Choroid plexus epithelial cell (primary cell): ENCODE measurements at regions not wholly inside any gene's neighbourhood (a gene's known extent, or its start where the extent isn't known, plus 50 kb on each side); places are given as distances from the start of the nearest gene placed in this dataset.

Experiments
- DNase-seq: peaks from one replicate; pipeline ENCODE4 v3.0.0-alpha.2; 2010; ENCODE audit warnings: low read depth
- H3K4me3 ChIP-seq: 2 replicates; pipeline ENCODE4 v1.5.1; 2011; ENCODE audit warnings: low read depth, mild to moderate bottlenecking, control low read depth, low read length, moderate library complexity
- TF ChIP-seq, protein P1 (sequence below): conservative IDR thresholded peaks from 2 replicates; pipeline ENCODE4 v1.5.1; 2011; ENCODE audit warnings: low read depth, mild to moderate bottlenecking, control low read depth, inconsistent platforms, low read length, moderate library complexity

DNA sequence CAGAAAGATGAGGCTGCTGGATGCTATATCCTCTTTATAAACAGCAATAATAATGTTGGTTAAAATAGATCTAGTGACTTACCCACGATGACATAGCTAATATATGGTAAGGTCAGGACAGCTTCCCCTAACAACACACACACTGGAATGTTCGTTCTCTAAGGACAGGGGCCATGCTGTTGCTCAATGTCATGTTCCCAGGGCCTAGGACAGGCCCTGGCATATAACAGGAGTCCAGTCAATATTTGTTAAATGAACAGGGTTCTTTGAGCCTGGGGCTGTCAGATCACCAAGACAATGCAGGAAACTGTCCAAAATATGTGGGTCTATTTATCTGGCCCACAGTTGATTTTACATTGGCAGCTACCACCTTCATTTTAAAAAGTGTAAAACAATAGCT is 207.1 kb upstream of the MEX3C start:
- TF ChIP-seq, protein P1, sequence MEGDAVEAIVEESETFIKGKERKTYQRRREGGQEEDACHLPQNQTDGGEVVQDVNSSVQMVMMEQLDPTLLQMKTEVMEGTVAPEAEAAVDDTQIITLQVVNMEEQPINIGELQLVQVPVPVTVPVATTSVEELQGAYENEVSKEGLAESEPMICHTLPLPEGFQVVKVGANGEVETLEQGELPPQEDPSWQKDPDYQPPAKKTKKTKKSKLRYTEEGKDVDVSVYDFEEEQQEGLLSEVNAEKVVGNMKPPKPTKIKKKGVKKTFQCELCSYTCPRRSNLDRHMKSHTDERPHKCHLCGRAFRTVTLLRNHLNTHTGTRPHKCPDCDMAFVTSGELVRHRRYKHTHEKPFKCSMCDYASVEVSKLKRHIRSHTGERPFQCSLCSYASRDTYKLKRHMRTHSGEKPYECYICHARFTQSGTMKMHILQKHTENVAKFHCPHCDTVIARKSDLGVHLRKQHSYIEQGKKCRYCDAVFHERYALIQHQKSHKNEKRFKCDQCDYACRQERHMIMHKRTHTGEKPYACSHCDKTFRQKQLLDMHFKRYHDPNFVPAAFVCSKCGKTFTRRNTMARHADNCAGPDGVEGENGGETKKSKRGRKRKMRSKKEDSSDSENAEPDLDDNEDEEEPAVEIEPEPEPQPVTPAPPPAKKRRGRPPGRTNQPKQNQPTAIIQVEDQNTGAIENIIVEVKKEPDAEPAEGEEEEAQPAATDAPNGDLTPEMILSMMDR: no peak

DNA sequence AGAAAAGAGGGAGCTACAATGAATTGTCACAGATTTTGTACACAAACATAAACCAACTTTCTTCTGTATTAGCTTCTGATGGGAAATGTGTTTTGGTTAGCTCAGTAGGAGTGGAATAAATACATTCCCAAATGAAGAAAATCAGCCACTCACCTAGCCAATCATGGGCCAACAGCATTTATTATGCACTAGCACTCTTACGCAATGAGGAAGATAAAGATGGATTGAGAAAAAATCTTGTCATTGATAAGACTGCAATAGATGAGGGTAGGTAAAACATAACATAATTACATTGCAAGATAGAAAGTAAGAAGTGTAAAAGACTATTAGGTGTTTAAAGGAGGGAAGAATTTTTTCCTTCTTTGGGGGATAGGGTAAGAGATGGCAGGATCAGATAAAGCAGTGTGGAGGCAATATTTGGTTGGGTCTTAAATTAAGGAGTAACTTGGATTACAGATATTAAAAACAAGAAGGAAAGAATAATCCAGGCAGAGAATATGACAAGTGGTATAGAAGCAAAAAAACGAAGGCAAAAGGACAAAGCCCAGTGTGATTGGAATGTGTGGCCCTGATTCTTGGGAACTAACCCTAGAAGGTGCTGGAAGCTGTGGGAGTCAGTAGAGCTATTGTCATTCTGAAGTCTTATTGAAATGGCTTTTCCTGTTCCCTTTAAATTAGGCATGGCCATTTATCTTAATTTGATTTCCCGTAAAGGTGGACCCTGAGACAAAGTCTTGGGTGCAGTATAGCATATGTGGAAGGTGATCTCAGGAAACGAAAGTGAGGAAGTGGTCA is 208.4 kb upstream of the MEX3C start:
- TF ChIP-seq, protein P1: no peak
- no peak for DNase-seq
- no peak overlapping the region for H3K4me3 ChIP-seq

More for the DNA sequence above, 207.1 kb upstream of the MEX3C start:
- H3K4me3 ChIP-seq: no peak overlapping the region
- DNase-seq: no peak

DNA sequence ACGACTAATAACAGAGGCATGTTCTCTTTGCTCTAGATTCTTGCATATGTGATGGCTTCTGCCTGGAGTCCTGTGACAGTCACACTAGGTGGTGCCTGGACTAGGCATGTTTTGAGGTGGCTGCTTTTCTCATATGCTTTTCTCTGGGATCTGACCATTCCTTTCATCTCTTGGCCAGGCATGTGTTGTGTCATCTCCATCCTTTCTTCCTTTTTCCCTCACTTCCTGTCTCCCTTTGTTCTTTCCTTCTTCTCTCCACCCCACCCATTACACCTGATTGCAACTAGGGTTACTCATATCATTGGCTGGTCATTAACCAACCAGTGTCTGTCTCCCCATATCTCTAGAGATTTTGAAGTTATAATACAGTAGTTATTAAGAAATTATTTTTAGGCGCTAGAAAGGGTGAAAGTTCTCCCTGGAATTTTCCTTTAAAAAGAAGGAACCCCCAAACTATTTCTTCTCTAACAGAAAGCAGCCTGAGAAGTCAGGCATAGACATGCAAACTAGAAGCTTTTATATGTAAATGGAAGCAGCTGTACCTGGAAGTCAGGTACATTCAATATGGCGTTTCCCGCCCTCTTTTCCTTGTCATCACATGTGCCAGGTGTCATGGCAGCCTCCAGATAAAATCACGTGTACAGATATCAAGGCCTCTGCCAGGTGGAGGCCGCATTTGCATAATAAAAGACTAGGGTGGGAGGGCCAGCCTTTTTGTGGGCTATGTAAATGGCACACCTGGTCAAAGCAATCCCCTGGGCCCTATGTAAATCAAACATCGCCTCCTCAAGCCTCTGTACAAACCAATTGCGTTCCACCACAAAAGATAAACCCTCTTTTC is 220.4 kb upstream of the MEX3C start:
- TF ChIP-seq, protein P1: no peak
- H3K4me3 ChIP-seq: no peak overlapping the region
- DNase-seq: no peak

DNA sequence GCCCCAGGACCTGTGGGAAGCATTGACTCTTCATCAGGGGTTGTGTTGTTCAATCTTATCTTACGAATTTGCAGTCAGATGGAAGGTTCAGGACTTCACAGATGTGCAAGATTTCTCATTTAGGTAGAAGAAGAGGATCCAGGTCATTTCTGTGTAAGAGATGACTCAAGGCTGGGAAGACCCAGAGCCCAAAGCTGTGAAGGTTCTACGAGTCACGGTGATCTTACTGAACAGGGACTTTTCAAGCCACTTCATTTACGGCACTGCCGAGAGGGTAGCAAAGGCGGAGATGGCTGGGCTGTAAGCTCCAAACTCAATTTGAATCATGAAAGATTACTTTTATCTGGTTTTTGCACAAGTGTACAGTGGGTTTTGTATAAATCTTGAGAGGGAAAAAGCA is 228.0 kb upstream of the MEX3C start:
- H3K4me3 ChIP-seq: no peak overlapping the region
- TF ChIP-seq, protein P1: no peak
- DNase-seq: no peak

DNA sequence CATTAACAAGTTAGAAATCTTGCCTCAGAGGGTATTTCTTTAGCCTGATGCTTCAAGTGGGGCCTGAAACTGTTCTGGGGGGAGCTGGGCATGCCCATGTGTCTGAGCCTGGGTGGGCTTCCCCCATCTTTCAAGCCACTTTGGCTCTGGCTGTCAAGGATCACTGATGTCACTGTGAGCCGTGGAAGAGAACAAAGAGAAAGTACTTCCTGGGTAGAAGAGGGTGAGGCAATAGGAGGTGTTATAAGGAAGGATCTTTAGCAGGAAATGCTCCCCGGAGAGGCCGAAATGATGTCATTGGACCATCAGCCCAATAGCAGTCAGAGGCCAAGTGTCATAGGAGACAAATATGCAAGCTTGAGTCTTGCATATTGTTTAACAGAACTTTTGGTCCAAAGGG is 228.4 kb upstream of the MEX3C start:
- no peak overlapping the region for H3K4me3 ChIP-seq
- peak; percentile 2 for DNase-seq
- TF ChIP-seq, protein P1: no peak

DNA sequence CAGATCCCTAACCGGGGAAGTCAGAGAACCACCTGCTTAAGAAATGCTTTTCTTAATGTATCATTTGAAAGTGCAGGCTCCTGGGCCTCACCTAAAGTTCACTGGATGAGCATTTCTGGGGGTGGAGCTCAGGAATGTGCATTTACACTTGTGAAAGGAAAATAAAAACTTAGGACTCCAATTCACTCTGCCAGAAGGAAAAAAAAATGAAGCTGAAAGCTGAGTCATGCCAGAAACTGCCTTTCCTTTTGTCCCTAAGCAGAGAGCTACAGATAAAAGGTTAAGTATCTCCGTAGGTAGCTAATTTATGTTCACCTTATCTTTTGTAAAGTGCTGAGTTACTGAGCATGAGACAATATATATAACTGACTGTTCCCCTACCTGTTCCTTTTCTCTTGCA is 229.5 kb upstream of the MEX3C start:
- DNase-seq: peak; percentile 13
- TF ChIP-seq, protein P1: no peak
- H3K4me3 ChIP-seq: no peak overlapping the region

DNA sequence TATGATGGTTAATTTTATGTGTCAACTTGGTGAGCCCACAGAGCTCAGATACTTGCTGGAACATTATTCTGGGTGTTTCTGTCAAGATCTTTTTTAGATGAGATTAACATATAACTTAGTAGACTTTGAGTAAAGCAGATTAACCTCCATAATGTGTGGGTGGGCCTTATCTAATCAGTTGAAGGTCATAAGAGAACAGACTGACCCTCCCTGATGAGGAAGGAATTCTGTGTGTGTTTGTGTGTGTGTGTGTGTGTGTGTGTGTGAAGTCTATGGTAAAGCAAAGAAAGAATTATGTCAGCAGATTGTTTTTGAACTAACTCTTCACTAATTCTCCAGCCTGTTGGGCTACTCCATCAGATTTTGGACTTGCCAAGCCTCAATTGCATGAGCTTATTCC is 232.2 kb upstream of the MEX3C start:
- TF ChIP-seq, protein P1: no peak
- H3K4me3 ChIP-seq: no peak overlapping the region
- no peak for DNase-seq
